ENCODE measurements at regions not wholly inside any gene's neighbourhood (a gene's known extent, or its start where the extent isn't known, plus 50 kb on each side); places are given as distances from the start of the nearest gene placed in this dataset.
"Not testable (repeated sequence)": the region's sequence is repeated elsewhere in the genome, so short reads cannot be mapped to it uniquely, and the experiment has no call there.

DNA sequence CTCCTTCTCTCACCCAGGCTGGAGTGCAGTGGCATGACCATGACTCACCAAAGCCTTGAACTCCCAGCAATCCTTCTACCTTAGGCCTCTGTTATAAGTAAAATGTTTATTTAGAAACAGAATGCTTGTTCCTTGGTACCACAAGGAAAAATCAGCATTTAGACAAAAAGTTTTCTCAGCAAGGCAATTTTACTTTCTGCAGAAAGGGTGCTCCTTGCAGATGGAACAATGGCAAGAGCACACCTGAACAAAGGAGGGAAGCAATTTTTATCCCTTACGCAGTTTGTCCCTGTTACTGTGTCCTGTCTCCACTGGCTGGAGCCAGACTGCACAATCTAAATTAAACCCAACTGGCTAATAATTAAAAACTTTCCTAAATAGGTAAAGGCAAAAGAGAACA lies 146.4 kb upstream of the CDYL start:
- TF ChIP-seq, protein P1, sequence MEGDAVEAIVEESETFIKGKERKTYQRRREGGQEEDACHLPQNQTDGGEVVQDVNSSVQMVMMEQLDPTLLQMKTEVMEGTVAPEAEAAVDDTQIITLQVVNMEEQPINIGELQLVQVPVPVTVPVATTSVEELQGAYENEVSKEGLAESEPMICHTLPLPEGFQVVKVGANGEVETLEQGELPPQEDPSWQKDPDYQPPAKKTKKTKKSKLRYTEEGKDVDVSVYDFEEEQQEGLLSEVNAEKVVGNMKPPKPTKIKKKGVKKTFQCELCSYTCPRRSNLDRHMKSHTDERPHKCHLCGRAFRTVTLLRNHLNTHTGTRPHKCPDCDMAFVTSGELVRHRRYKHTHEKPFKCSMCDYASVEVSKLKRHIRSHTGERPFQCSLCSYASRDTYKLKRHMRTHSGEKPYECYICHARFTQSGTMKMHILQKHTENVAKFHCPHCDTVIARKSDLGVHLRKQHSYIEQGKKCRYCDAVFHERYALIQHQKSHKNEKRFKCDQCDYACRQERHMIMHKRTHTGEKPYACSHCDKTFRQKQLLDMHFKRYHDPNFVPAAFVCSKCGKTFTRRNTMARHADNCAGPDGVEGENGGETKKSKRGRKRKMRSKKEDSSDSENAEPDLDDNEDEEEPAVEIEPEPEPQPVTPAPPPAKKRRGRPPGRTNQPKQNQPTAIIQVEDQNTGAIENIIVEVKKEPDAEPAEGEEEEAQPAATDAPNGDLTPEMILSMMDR (conservative IDR thresholded peaks at IDR 0.05 in 1 of 2, IDR thresholded peaks at IDR 0.05 in 1 of 2; ENCODE audit: extremely low read depth in 1 of 2, insufficient read depth in 1 of 2, low read depth in 1 of 2, low read length in 2 of 2) = not testable (repeated sequence)
- not testable (repeated sequence) for TF ChIP-seq EZH2 (IDR thresholded peaks at IDR 0.05; ENCODE audit: borderline replicate concordance, low read length)
